NCI-H128 (cell line): ENCODE measurements at regions not wholly inside any gene's neighbourhood (a gene's known extent, or its start where the extent isn't known, plus 50 kb on each side); places are given as distances from the start of the nearest gene placed in this dataset.
A peak's percentile ranks its signal among the peaks of the same experiment; 100 is the strongest.

Source experiments
- DNase-seq: peaks from one replicate; lab custom pipeline; 2025; ENCODE audit not compliant: unreplicated experiment; lab: John Stamatoyannopoulos, UW

DNA sequence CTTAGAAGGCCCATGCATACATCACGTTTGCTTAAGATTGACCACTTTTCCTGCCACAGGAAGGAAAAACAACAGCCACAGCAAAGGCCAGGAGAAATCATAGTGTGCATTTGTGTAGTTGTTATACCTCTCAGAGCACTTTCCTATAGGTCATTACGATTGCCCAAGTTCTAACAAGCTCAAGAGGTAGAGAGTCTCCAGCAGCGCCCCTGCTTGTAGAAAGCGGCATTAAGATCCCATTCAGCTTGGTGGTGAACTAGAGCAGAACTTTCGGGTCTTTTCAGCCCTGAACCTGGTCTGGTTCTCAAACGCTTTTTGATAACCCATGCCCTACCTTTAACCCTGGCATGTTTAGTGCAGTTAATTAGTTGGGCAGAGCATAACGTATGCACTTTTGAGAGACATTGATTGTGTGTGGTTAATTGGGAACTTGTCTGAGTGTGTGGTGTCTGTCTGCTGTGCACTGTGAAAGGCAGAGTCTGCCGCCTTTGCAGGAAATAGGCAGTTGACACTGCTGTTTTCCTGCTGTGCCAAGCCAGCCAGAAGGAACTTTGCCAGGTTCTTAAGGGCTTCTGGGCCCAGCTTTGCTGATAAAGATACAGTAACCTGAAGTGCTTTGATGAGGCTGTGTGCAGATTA, 109.9 kb upstream of the CLMP start:
- DNase-seq: no peak

DNA sequence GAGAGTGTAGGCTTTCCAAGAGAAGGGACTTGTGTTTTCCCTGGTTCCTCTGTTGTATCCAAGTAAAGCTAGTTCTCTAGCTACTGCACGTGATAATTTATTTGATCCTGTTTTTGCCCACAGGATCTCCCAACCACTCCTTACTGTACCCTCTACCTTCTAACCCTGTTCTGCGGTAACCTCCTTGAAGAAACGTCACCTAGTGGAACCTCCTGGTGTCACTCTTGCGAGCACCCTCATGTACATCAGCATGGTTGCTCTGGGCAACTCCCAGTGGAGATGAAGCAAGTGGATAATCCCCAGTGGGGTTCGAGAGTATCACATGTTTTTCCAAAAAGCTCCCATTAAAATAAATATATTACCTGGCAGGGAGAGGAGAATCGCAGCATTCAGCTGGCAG, 108.9 kb upstream of the CLMP start:
- DNase-seq: no peak

DNA sequence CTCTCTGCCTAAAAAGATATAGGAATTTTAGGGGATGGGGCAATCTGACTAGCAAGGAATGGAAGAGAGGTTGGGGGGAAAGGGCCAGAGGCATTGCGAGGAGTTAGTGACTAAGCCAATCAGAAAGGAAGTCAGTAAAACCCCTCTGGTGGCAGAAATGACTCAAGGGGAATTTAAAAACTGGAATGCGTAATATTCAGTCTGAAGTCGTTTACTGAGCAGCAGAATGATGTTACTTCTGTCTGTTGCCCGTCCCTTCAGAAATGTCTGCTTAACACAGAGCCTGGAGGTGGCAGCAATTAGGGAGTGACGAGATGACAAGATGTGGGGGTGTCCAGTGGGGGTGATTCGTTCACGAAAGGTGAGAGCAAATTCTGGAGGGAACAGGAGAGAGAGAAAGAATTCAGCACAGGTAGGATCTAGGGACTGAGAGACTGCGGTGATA, 107.7 kb upstream of the CLMP start:
- DNase-seq: no peak

DNA sequence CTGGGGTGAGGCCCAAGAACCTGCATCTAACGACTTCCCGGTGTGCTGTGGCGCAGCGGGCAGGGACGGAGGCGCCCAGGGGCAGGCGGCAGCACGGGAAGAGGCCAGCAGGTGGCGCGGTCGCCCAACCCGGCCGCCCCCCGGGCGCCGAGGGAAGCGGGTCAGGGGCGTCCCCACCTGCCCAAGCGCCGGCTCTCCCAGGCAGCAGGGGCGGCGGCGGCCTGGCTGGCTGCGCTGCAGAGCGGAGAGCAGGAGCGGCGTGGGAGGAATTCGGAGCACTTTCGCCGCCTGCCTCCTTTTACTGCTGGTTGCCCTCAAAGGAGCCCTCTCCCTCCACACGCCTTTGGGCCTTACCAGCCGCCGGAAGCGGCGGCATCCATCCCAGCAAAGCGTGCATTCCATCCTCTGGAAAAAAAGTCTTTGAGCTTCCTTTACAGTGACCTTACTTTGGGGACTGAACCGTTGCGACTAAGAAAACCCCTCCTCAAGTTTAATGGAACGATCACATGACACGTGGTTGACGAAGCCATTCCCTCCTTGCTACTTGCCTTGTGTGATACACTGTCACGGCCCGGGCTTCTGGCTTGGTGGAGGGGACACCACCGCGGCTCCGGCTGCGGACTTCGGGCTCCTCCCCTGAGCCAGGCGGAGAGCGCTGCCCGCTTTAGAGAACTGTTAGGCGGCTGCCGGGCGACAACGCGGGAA, 106.8 kb upstream of the CLMP start:
- peak; percentile 16 for DNase-seq

DNA sequence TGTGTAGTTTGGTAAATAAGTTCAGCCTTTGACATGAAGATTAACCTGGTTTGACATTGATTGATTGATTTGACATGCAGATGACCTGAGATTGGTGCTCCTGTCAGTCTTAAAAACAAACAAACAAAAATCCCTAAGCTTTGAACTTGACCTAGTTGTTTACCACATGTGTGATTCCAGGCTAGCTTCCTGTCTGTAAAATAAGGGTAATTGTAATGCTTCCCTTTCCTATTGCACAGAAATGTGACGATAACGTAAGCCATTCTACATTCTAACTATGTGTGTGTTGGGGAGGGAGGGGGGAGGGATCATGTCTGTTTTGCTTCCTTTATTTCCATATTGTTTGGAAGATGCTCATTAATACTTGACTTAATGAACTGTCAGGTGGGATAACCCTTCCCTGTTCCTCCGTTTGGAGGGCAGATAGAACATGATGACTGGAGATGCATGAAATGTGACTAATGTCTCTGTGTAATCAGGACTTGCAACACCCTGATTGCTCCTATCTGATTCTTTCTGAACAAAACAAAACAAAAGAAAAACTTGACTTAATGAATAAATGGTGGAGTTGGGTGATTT, 106.1 kb upstream of the CLMP start:
- DNase-seq: no peak

DNA sequence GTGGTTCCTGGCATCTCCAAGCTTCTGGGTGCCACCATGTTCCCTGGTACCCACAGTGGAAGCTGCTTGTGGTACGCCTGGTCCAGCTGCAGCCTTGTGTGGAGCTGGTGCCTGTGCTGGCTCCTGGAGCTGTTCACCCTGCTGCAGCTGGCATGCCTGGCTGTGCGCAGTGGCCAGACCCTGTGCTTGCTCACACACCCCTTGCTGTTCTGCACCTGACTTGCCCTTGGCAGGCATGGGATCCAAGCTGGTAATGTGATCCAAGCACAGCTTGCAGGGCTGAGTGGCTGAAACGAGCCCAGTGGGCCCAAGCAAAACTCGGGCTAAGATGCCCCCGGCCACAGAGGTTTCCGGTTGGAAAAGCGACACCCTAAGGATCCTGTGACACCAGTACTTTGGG, 104.7 kb upstream of the CLMP start:
- no peak for DNase-seq

DNA sequence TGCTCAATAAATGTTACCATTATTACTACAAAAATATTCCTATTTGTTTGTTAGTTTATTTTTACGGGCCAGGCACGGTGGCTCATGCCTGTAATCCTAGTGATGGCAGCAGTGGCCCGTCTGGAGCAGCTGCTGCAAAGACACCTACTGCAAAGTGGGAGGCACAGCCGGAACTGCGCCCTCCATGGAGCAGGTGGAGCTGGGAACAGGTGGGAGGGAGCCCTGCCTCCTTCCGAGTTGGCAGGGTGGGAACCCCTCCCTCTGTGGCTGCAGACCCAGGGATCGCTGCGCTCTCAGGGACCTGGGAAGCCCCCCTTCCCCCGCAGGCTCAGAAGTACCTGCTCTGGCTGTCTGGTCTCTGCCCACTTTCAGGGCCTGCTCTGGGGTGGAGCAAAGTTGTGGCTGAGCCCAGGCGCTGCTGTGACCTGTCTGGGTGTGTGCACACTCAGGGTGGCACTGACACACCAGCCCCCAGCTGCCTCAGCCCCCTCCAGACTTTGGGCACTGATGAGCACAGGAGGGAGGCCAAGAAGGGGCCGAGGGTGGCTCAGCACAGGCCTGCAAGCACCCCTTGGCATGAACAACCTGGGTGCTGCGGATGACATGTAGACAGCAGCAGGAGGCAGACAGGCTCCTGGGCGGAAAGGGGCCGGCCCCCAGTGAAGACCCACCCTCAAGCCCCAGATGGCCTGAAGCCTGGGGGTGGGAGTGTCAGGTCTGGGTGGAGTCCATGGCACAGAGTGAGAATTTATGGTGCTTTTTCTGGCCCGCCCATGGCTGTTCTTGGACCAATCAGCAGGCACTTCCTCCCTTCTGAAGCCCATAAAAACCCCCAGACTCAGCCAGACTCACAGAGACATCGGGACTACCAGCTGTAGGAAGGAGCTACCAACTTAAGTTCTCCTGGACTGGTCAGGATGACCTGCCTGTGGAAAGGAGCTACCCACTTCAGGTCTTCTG, 103.7 kb upstream of the CLMP start:
- no peak for DNase-seq

DNA sequence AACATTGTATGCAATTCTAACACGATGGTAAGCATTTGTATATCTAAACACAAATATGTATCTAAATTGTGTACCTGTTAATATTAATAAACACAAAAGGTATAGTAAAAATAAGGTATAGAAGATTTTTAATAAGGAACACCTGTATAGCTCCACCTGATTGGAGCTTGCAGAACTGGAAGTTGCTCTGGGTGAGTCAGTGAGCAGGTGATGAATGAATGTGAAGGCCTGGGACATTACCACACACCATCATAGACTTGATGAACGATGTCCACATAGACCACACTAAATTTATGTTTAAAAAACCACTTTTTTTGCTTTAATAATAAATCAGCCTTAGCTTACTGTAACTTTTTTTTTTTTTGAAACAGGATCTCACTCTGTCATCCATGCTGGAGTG, 97.6 kb upstream of the CLMP start:
- DNase-seq: no peak

DNA sequence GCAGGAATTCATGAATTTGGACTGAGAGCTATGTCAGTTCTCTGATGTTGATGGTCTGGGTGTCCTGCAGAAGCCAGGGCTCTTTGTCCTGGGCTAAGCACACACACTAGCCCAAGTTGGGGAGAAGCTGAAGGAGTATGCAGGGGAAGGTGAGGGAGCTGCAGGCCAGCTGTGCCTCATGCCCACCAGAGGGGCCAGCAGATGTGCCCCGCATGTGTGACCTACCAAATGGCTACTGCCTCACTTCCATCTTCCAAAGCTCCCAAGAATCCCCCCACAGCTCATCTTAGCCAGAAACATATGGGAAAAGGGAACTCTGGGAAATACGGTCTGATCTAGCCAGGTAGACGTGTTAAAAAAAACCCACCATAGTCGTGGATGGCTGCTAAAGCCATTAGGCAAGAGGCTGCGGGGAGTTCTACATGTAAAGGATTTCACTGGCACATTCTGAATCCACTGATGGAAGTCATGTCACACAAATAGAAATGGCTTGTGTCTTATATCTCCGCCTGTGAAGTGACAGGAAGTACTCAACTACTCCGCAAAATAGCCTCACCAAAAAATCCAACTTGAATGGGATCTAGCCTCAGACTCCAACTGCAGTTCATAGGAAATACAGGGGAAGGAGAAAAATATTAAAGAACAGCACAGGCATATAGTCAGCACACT, 96.3 kb upstream of the CLMP start:
- DNase-seq: no peak

DNA sequence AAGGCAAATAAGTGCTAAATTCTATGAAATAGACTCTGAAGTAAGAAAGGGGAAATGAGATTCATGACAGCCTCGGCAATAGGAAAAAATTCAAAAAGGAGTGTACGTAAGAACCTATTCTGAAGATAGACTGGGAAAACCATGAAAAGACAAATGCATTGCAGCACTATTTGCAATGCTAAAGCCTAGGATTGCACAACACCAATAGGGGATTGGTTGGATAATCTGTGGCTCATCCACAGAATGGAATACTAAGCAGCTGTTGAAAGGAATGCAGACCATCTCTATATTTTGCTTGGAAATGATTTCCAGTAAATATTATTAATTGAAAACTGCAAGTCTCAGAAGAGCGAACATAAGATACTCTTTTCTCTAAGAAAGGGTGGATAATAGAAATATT, 91.7 kb upstream of the CLMP start:
- DNase-seq: no peak

DNA sequence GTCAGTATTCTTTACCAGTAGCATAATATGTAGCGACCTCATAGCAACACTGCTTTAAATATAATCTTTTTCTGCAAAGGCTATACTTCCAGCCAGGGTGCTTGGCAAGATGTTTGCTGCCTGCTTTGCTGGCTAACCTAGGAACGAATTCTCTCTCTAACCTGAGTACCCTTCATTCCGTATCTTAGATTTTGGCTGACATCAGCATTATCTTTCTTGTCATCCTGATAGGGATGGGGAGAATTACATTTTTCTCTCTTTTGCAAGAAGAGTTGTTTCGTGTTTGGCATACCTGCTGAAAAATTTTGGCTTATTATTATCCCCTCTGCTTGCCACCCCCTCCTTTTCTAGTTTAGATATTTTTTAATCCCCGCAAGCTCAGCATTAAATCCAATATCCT, 91.2 kb upstream of the CLMP start:
- DNase-seq: no peak

DNA sequence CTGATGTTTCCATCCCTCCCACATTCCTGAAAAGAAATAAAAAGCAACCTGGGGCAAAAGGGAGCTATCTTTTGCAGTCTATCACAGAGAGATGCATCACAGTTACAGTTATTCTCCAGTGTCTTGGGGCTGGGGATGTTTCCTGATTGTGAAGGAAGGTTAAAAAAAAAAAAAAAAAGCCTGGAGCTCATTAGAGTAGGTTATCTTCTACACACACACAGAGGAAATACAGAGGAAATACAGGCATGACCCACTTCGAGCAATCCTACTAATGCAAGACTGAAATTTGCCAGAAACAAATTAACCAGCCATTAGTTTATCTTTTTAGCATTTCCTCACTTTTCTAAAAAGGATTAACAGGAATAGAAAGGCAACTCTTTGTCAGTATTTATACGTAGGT, 89.4 kb upstream of the CLMP start:
- DNase-seq: no peak

DNA sequence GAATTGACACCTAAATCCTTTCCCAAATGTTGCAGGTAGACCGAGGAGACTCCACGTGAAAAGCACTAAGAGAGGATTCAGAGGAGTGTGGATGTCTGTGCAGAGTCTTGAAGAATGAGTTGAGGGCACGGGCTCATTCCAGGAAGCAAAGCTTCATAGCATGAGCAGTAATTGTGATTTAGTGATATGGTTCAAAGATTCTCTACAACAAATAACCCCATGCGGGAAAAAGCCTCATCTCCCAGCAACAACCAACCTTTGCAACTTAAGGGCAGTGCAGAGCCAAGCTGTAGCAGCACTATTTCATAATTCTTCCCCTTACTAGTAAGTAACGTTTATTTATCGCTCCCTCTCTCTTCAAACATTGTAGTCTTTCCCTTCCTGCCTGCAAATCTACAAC, 87.5 kb upstream of the CLMP start:
- no peak for DNase-seq

DNA sequence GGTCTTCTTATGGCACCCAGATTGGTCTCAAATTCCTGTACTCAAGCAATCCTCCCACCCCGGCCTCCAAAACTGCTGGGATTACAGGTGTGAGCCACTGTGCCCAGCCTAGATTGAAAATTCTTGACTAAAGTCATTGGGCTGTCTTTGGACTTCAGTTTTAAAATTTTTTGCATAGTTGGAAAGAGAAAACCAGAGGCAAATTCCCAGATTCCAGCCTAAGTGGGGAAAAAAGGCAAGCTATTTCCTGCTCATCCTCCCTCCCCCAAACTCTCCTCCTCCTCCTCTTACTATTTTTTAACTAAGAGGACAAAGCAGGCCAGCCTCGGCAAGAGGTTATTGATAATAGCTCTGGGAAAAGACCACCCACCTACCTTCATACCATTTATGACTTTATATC, 78.6 kb upstream of the CLMP start:
- no peak for DNase-seq

DNA sequence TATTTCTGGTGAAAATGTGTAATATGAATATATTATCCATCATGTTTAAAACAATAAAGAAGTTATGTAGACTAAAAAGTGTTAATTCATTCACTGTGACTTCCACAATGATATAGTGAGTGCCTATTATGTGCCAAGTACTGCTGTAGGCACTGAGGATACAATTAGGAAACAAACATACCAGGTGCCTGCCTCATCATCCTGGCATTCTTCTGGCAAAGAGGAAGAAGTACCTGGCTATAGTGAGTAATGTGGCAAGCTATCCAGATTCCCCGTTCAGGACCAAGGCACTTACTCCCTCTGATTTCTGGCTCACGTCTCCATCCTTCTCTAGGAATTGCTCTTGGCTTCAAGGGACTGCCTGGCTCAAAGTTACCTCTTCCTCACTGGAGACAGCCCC, 77.5 kb upstream of the CLMP start:
- DNase-seq: no peak

DNA sequence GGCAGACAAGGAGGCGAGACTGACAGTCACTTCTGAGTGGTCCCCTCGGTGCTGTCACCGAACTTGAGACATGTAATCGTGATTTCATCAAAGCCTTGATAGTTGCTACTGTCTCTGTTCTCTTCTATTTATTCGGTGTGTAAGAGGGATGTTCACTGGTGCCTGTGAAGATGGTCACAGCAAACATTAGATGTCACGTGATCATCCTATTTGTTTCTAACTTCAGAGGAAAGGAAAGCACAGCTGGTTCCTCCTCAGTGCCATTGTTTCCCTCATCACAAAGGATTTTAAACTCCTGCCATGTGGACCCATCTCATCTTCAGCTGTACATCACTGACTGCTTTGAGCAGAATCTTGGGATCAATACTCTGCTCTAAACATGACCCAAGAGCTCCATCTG, 73.1 kb upstream of the CLMP start:
- DNase-seq: no peak

DNA sequence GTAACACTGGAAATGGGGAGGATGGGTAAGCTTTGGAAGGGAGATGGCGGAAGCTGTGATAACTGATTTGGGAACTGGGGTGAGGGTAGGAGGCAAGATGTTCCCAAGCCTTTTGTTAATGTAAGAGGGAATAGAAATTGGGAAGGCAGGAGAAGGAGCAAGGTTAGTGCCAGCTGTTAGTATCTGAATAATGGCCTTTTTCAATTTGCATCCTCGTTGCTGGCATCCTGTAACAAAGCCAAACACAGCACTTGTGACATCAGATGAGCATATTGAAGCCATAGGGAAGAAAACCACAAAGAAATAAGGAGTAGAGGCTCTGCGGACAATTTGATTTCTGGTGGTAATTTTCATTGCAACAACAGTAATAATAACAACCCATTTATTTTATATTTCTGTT, 70.9 kb upstream of the CLMP start:
- no peak for DNase-seq

DNA sequence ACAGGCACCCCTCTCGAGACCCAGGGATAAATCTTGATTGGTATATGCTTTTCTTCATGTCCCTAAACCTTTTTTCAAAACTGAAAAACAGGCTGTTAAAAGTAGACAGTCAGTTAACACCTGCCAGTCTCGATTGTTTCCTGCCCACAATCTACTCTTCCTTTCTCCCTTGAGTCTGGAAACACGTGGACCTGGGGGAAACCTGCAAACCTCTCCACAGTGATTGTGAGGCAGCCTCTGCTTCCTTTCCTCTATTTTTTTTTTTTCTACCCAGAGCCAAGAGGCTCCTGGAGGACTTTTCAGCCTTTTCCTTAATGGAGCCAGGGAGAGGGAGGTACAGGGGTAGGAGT, 69.4 kb upstream of the CLMP start:
- no peak for DNase-seq

DNA sequence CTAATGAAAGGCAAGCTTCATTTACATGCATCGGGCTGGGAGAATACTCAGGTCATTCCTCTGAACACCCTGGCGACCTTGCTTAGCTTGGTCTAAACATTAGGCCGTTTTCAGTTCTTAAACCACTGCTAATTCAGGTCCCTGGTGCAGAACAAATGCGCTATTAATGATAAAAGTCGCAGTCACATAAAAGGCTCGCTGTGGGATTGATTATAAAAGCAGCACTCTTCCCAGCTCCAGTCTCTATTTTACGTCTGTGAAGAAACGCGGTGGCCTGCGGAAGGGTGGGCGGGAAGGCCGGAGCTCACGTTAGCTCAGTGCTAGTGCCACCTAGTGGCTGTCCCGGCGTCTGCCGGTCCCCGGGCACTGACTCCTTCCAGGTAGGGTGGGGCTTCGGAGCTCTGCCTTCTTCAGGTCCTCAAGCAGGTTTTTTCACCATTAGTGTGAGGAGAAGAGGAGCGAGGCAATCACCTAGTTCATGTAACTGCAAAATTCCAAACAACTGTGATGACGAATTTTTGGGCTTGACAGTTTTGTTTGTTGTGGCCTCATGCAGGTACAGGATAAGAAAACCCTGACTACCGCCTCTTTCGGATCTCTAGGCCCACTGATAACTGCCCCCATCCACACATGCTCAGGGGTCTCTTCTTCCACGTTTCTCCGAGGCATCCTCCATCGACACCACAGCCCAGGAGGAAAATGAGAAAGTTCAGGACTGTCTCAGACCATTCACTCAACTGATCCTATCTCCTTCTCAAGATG, 66.5 kb upstream of the CLMP start:
- DNase-seq: no peak

DNA sequence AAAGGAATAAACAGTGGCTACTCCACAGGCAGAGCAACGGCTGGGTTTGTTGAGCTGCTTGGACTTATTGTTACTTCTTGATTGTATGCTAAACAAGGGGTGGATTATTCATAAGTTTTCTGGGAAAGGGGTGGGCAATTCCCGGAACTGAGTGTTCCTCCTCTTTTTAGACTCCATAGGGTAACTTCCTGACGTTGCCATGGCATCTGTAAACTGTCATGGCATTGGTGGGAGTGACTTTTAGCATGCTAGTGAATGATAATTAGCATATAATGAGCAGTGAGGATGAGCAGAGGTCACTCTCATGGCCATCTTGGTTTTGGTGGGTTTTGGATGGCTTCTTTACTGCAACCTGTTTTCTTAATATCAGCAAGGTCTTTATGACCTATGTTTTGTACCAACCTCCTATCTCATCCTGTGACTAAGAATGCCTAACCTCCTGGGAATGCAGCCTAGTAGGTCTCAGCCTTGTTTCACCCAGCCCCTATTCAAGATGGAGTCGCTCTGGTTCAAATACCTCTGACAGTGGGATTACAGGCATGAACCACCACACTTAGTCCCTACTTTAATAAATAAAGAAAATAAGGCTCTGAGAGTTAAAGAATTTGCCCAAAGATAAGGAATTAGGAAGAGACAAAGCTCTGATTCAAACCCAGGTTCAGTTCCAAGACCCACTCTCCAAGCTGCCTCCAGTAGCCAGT, 65.6 kb upstream of the CLMP start:
- DNase-seq: no peak
